ENCODE measurements at regions not wholly inside any gene's neighbourhood (a gene's known extent, or its start where the extent isn't known, plus 50 kb on each side); places are given as distances from the start of the nearest gene placed in this dataset.

- in situ Hi-C loops (cut with HindIII; ENCODE audit: low pct_ligation_motif_present, low pct_unique_long_range_greater_than_20kb, low sequenced_read_pairs): no loop called here
- no peak for DNase-seq
These were observed 99.6 kb downstream of the ODF2L start for GRCh38 chr1:86296305-86297205.

DNA sequence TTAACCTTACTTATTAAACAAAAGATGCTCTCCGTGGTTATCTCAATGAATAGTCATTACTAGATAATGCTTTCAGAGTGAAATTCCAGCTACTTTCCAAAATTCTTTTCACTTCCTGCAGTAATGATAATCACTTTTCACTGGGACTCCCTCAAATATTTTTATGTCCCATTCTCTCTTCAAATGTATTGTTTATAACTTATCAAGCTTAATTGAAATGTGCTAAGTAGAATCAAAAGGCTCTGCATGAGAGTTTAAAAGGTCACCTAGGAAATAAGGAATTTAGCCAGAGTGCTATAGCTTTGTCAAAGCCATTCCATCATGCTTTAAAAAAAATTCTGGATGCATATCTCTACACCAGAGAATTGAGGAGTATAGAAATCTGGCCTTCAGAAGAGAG is 106.4 kb downstream of the ODF2L start:
- in situ Hi-C loops (cut with HindIII; ENCODE audit: low pct_ligation_motif_present, low pct_unique_long_range_greater_than_20kb, low sequenced_read_pairs): no loop called here
- DNase-seq: no peak

DNA sequence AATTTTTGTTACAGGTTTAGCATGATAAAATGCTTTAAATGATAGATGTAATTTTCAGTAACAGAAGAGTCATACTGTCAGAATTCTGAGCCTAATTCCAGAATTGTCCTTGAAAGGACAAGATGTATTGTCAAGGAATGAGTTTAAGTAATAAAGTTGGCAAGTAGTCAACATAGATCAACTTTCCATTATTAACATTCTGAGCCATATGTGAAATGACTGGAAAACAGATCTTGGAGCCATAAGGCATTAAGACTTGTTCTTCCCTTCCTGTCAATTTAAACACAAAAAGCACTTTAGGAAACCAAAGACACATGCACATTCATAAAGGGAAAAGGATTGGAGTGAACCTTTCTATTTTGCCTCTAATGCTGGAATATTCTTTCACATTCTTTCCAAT is 107.0 kb downstream of the ODF2L start:
- in situ Hi-C loops (cut with HindIII; ENCODE audit: low pct_ligation_motif_present, low pct_unique_long_range_greater_than_20kb, low sequenced_read_pairs): no loop called here
- no peak for DNase-seq

DNA sequence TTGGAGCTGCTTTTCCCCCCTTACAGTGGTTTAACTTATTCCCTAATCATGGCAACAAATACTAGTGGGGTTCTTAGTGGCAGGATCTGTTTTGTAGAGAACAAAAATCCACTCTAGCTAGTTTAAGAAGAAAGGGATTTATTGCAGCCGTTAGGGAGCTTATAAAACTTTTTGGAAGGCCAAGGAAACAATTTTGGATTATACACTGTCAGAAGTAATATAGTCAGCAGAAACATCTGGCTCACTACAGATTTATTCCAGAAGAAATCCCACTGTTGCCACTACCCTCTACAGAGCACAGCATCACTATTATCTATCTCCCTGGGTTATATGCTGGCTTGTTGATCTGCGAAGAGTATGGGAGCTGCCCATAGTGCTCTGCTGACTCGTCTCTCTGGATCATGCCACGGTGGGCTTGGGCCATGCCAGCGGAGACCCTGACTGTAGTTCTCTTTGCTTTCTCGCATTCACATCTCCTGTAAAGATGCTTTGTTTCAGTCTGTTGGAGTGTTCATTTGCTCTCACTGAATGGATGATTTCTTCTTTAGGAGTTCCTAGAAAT is 107.5 kb downstream of the ODF2L start:
- DNase-seq: no peak
- in situ Hi-C loops (cut with HindIII; ENCODE audit: low pct_ligation_motif_present, low pct_unique_long_range_greater_than_20kb, low sequenced_read_pairs): no loop called here

DNA sequence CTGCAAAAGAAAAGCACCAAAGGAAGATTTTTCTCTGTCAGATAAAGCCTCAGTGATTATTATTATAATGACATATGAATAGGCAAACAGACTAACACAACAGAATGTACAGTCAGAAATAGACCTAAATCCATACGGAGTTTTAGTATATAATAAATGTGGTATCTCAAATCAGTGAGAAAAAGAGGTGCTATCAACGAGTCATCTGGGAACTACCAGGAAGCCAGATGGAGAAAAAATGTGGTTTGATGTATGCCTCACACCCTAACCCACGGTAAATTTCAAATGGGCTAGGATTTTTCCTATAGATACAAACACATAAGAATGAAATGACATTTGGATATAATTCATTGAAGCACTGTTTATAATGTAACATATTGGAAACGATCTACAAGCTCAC is 110.3 kb downstream of the ODF2L start:
- in situ Hi-C loops (cut with HindIII; ENCODE audit: low pct_ligation_motif_present, low pct_unique_long_range_greater_than_20kb, low sequenced_read_pairs): no loop called here
- DNase-seq: no peak

DNA sequence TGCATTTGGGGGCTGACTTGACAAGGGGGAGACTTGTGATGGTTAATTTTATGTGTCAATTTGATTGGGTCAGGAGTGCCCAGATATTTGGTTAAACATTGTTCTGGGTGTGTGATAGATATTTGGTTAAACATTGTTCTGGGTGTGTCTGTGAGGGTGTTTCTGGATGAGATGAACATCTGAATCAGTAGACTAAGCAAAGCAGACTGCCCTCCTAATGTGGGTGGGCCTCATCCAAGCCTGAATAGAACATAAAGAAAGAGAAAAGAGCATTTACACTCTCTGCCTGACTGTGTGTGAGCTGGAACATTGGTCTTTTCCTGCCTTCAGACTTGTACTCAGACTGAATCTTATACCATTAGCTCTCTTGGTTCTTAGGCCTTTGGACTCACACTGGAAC is 113.5 kb downstream of the ODF2L start:
- no peak for DNase-seq
- in situ Hi-C loops (cut with HindIII; ENCODE audit: low pct_ligation_motif_present, low pct_unique_long_range_greater_than_20kb, low sequenced_read_pairs): no loop called here

DNA sequence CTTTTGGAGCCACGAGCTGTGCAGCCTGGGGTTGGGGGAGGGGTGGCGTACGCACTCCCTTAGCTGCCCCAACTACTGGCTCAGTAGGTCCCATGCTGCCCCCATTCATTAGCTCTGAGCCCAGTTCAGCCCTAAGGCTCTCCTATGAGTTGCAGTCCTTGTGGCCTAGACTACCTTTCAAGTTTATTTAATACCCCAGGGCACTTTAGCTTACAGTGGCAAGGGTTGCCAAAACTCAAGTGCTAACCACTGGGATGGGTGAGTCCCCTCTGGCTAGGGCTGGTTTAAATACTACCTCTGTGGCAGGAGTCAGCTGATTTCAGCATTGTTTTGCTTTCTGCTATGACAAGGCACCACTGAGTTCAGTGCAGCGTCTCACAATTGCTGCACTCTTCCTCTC is 118.2 kb downstream of the ODF2L start:
- in situ Hi-C loops (cut with HindIII; ENCODE audit: low pct_ligation_motif_present, low pct_unique_long_range_greater_than_20kb, low sequenced_read_pairs): no loop called here

DNA sequence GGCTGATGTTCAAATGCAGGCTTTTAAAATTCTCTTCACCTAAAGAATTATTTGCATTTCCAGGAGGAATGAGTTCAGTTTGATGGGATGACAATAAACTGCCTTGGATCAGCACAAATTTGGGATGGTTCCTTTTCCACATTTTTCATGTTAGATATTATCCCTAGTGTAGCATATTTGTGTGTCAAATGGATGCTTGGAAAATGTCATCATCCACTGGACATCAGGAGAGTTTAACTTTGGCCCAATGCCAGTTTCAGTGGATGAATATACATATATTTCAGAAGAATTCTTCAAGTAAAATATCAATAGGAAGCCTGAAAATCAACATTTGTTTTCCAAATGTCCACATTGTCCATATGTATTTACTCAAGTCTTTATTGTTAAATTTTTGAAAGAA is 116.5 kb upstream of the COL24A1 start:
- DNase-seq: no peak
- in situ Hi-C loops (cut with HindIII; ENCODE audit: low pct_ligation_motif_present, low pct_unique_long_range_greater_than_20kb, low sequenced_read_pairs): no loop called here

More for the DNA sequence above, 118.2 kb downstream of the ODF2L start:
- DNase-seq: no peak

DNA sequence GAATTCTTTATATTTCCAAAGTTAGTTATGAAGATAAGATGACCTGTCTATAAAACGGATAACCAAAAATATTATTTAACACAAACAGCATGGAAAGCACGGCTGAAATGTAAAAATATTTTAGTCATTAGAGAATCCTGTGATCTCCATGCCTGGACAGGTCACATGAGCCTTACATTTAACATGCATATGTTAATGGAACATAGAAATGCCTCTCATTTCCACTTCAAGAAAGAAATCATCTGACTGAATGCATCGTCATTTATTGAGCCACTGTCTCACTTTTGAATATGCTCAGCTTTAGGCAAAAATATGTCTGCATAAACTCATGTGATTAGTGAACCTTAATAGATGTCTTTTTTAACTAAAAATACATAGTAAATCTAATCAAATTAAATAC is 115.5 kb upstream of the COL24A1 start:
- DNase-seq: no peak
- in situ Hi-C loops (cut with HindIII; ENCODE audit: low pct_ligation_motif_present, low pct_unique_long_range_greater_than_20kb, low sequenced_read_pairs): no loop called here

DNA sequence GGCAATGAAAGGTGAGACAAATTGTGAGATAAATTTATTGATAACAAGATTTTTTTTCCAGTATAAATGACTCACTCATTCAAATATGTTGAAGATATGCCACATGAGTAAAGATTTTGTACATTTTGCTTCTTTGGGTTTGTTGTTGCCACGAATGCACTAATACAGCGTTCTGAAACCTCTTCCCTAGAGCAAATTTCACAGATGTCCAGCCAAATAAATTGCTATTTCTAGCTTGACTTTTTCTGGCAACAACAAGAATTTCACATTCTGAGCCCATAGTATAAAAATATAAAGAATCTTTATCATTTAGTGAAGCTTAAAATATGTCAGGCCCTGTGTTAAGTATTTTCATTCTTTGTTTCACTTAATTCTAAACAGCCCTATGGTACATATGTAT is 114.5 kb upstream of the COL24A1 start:
- in situ Hi-C loops (cut with HindIII; ENCODE audit: low pct_ligation_motif_present, low pct_unique_long_range_greater_than_20kb, low sequenced_read_pairs): no loop called here
- no peak for DNase-seq

DNA sequence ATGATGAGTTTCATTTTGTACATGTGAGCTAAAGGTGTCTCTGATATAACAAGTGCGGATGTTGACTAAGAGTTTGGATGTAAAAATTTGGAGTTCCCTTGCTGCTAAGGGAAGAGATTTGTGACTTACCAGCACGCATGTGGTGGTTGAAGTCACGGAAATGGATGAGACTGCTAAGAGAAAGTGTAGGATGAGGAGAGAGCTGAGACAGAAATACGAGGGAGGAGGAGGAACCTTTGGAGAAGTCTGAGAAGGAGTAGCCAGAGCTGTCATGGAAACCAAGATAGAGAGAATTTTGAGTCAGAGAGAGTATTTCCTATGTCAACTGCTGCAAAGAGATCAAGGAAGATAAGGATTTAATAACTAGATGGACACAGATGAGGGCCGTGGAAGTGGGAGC is 106.5 kb upstream of the COL24A1 start:
- in situ Hi-C loops (cut with HindIII; ENCODE audit: low pct_ligation_motif_present, low pct_unique_long_range_greater_than_20kb, low sequenced_read_pairs): no loop called here
- no peak for DNase-seq

GRCh38 chr1:86260476-86260875 is 103.9 kb upstream of the COL24A1 start:
- in situ Hi-C loops (cut with HindIII; ENCODE audit: low pct_ligation_motif_present, low pct_unique_long_range_greater_than_20kb, low sequenced_read_pairs): no loop called here
- no peak for DNase-seq

- no peak for DNase-seq
- in situ Hi-C loops (cut with HindIII; ENCODE audit: low pct_ligation_motif_present, low pct_unique_long_range_greater_than_20kb, low sequenced_read_pairs): no loop called here
These were observed 102.8 kb upstream of the COL24A1 start for GRCh38 chr1:86259390-86259789.

GRCh38 chr1:86258101-86258500 is 101.5 kb upstream of the COL24A1 start:
- DNase-seq: no peak
- in situ Hi-C loops (cut with HindIII; ENCODE audit: low pct_ligation_motif_present, low pct_unique_long_range_greater_than_20kb, low sequenced_read_pairs): no loop called here

- DNase-seq: no peak
- in situ Hi-C loops (cut with HindIII; ENCODE audit: low pct_ligation_motif_present, low pct_unique_long_range_greater_than_20kb, low sequenced_read_pairs): no loop called here
These were observed 91.2 kb upstream of the COL24A1 start for GRCh38 chr1:86247597-86248279.

DNA sequence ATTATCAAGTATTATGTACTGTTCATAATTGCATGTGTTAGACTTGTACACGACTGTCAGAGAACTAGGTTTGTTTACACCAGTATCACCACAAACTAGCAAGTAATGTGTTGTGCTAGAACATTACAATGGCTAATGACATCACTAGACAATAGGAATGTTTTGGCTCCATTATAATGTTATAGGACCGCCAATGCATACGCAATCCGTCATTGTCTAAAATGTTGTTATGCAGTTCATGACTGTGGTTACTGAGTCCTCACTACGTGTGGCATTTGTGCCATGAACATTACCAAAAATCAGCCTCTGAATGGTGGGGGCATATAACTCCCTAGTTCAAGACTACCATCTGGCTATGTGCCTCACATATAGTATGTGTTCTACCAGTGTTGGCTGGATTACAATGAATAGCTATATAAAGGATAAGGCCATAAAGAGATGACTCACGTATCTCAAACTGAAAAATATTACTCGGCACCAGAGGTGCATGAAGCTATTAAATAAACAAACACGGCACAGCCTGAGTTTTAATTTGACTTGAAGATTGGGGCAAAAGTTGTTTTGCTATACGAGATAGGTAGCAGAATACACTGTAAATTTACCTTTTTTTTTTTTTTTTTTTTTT is 89.1 kb upstream of the COL24A1 start:
- DNase-seq: no peak
- in situ Hi-C loops (cut with HindIII; ENCODE audit: low pct_ligation_motif_present, low pct_unique_long_range_greater_than_20kb, low sequenced_read_pairs): no loop called here

DNA sequence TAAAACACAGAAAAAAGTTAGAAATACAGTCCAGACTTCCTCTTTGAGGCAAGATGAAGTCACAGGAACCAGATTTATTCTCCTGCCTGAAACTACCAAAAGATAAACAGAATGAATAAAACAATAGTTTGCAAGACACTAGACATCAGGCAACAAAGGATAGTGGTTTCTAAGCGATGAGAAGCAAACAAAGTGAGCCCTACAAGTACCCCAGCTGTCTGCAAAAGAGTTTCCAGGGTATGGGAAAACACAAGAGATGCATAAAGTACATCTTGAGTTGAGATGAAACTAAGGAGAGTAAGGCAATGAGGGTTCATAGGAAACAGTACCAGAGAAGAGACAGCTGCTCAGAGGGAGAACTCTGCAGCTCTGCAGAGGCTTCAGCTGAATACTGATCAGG is 83.3 kb upstream of the COL24A1 start:
- in situ Hi-C loops (cut with HindIII; ENCODE audit: low pct_ligation_motif_present, low pct_unique_long_range_greater_than_20kb, low sequenced_read_pairs): no loop called here
- DNase-seq: no peak

- in situ Hi-C loops (cut with HindIII; ENCODE audit: low pct_ligation_motif_present, low pct_unique_long_range_greater_than_20kb, low sequenced_read_pairs): no loop called here
- no peak for DNase-seq
These were observed 82.9 kb upstream of the COL24A1 start for GRCh38 chr1:86239490-86239889.

- in situ Hi-C loops (cut with HindIII; ENCODE audit: low pct_ligation_motif_present, low pct_unique_long_range_greater_than_20kb, low sequenced_read_pairs): no loop called here
- DNase-seq: no peak
These were observed 81.7 kb upstream of the COL24A1 start for GRCh38 chr1:86238226-86238625.
